Endothelial cell of umbilical vein (primary cell): ENCODE measurements at regions not wholly inside any gene's neighbourhood (a gene's known extent, or its start where the extent isn't known, plus 50 kb on each side); places are given as distances from the start of the nearest gene placed in this dataset.

Source experiments
- BruUV-seq: library from RNA; stranded (reverse); fragments of 400-500 nt; replicated peaks from 2 replicates; lab custom pipeline; 2021; lab: Mats Ljungman, UMichigan
- CTCF ChIA-PET: fragments of 300-600, 350-600 bp; sonication (Branson Sonifier 250); formaldehyde crosslinking; loops from one replicate; lab custom pipeline; 2021; ENCODE audit warnings: antibody characterized with exemption, inconsistent platforms; lab: Charles Lee
- POLR2A ChIA-PET: fragments of 300-600, 350-600 bp; sonication (Branson Sonifier 250); formaldehyde crosslinking; loops from one replicate; lab custom pipeline; 2021; ENCODE audit warnings: antibody characterized with exemption, inconsistent platforms; lab: Charles Lee
- DNase-seq: peaks from one replicate; pipeline ENCODE4 v3.0.0-alpha.2; 2011; ENCODE audit warnings: low read depth, low spot score
- FAIRE-seq: peaks from 2 replicates; lab custom pipeline; 2011; peaks lifted over from hg19 to GRCh38; lab: Jason Lieb, UNC
- H2AFZ ChIP-seq: 2 replicates; pipeline ENCODE4 v1.6.0; 2012; ENCODE audit warnings: low read depth, low read length, control low read depth, inconsistent platforms
- H3K27ac ChIP-seq: 2 replicates; pipeline ENCODE4 v1.5.1; 2011; ENCODE audit warnings: low read depth, mild to moderate bottlenecking, control low read depth, low read length, moderate library complexity; ENCODE audit not compliant: insufficient read depth
- H3K27me3 ChIP-seq, 2 experiments: 2 replicates each; pipeline versions ENCODE4 v1.6.0 to v1.6.1; 2011; ENCODE audit warnings: low read length in 2 of 2, mixed read lengths in 1 of 2; ENCODE audit not compliant: control insufficient read depth in 2 of 2, insufficient read depth in 2 of 2
- H3K36me3 ChIP-seq, 2 experiments: 2 replicates in 1 of 2; 3 replicates in 1 of 2; pipeline ENCODE4 v1.5.1; 2011; ENCODE audit warnings: low read length in 2 of 2, mild to moderate bottlenecking in 1 of 2, moderate library complexity in 1 of 2; ENCODE audit not compliant: control insufficient read depth in 2 of 2, insufficient read depth in 2 of 2; ENCODE audit errors: extremely low read depth in 1 of 2
- H3K4me1 ChIP-seq: 3 replicates; pipeline ENCODE4 v1.5.1; 2011; ENCODE audit warnings: mild to moderate bottlenecking, low read length; ENCODE audit not compliant: control insufficient read depth, insufficient read depth; ENCODE audit errors: extremely low read depth
- H3K4me2 ChIP-seq: 2 replicates; pipeline ENCODE4 v1.6.1; 2011; ENCODE audit warnings: low read length, control low read depth, mixed read lengths; ENCODE audit not compliant: insufficient read depth
- H3K4me3 ChIP-seq, 3 experiments: fragments of 200-600 bp in 1 of 3; sonication (generic), shearing (Covaris generic) in 1 of 3; replicated peaks in 1 of 3; 2 replicates each; pipeline ENCODE4 v1.5.1; 2011 to 2016; ENCODE audit warnings: control low read depth in 3 of 3, low read length in 3 of 3, mild to moderate bottlenecking in 2 of 3, inconsistent platforms in 1 of 3, low read depth in 1 of 3, moderate library complexity in 1 of 3; ENCODE audit not compliant: insufficient read depth in 1 of 3
- H3K79me2 ChIP-seq: 2 replicates; pipeline ENCODE4 v1.6.0; 2012; ENCODE audit warnings: low read length, inconsistent platforms; ENCODE audit not compliant: control insufficient read depth, insufficient read depth
- H3K9ac ChIP-seq: replicated peaks from 2 replicates; pipeline ENCODE3; 2011; ENCODE audit warnings: low read length, control low read depth; ENCODE audit not compliant: insufficient read depth; ENCODE audit errors: extremely low read depth
- H3K9me1 ChIP-seq: replicated peaks from 3 replicates; pipeline ENCODE4 v1.6.0; 2011; ENCODE audit warnings: mild to moderate bottlenecking, low read length; ENCODE audit not compliant: control insufficient read depth, insufficient read depth; ENCODE audit errors: extremely low read depth
- H3K9me3 ChIP-seq: replicated peaks from 2 replicates; pipeline ENCODE4 v1.5.1; 2012; ENCODE audit warnings: low read length, inconsistent platforms; ENCODE audit not compliant: control insufficient read depth, insufficient read depth
- H4K20me1 ChIP-seq: replicated peaks from 2 replicates; pipeline ENCODE3; 2011; ENCODE audit warnings: mild to moderate bottlenecking, low read length; ENCODE audit not compliant: control insufficient read depth, insufficient read depth; ENCODE audit errors: extremely low read depth
- CTCF ChIP-seq, 2 donors: IDR thresholded peaks; 1 replicate in 1 of 2; 2 replicates in 1 of 2; pipeline ENCODE4 v1.5.1; 2011; ENCODE audit warnings: low read length in 2 of 2, mild to moderate bottlenecking in 2 of 2, moderate library complexity in 2 of 2, control low read depth in 1 of 2, inconsistent platforms in 1 of 2, low read depth in 1 of 2; ENCODE audit not compliant: insufficient read depth in 1 of 2; ENCODE audit errors: extremely low read depth in 1 of 2
- EZH2 ChIP-seq: IDR thresholded peaks from 2 replicates; pipeline ENCODE4 v1.6.1; 2012; ENCODE audit warnings: borderline replicate concordance, low read depth, mild to moderate bottlenecking, moderate library complexity, low read length, inconsistent platforms; ENCODE audit not compliant: severe bottlenecking
- FOS ChIP-seq: IDR thresholded peaks from 2 replicates; pipeline ENCODE4 v1.6.1; 2011; ENCODE audit warnings: mild to moderate bottlenecking, low read length, moderate library complexity, borderline replicate concordance; ENCODE audit not compliant: insufficient read depth
- GATA2 ChIP-seq: IDR thresholded peaks from 2 replicates; pipeline ENCODE4 v1.7.0; 2011; ENCODE audit warnings: low read depth, mild to moderate bottlenecking, moderate library complexity, mixed read lengths, low read length; ENCODE audit not compliant: insufficient read length, insufficient read depth
- JUN ChIP-seq: IDR thresholded peaks from 2 replicates; pipeline ENCODE4 v1.6.1; 2011; ENCODE audit warnings: borderline replicate concordance, low read depth; ENCODE audit not compliant: insufficient read length, insufficient read depth
- MAX ChIP-seq: IDR thresholded peaks from 2 replicates; pipeline ENCODE4 v1.6.1; 2011; ENCODE audit not compliant: insufficient read depth, insufficient read length
- MYC ChIP-seq: IDR thresholded peaks from one replicate; pipeline ENCODE4 v1.6.1; 2011; ENCODE audit warnings: mild to moderate bottlenecking, low read depth, low read length
- POLR2A ChIP-seq: IDR thresholded peaks from 2 replicates; pipeline ENCODE4 v1.6.1; 2012; ENCODE audit warnings: low read depth, mild to moderate bottlenecking, control low read depth, low read length
- POLR2AphosphoS5 ChIP-seq: IDR thresholded peaks from 2 replicates; pipeline ENCODE4 v1.6.1; 2012; ENCODE audit warnings: low read depth, mild to moderate bottlenecking, control low read depth, low read length, moderate library complexity; ENCODE audit not compliant: insufficient read depth
- dilution Hi-C: fragments of 300-500 bp; cut with MboI; formaldehyde crosslinking; loops from one replicate; pipeline ENCODE4 v1.15.0; 2019; ENCODE audit warnings: low sequenced_read_pairs; ENCODE audit not compliant: extremely low pct_ligation_motif_present
- intact Hi-C: fragments of 100-400 bp; cut with micrococcal nuclease; formaldehyde crosslinking; loops from one replicate; pipeline ENCODE4 v1.10.0; 2022

GRCh38 chr2:120598416-120598815 lies 137.3 kb upstream of the GLI2 start:
- DNase-seq (no peak), FAIRE-seq (no peak)
- no peak overlapping the region for H3K9ac ChIP-seq
- TF ChIP-seq FOS (no peak), MYC (no peak), POLR2A (no peak), CTCF (IDR thresholded peaks at IDR 0.05; ENCODE audit: extremely low read depth in 1 of 2, insufficient read depth in 1 of 2, low read depth in 1 of 2, low read length in 2 of 2) (no peak), EZH2 (no peak), POLR2AphosphoS5 (no peak), GATA2 (no peak), MAX (no peak), JUN (no peak)
- no peaks in the 10 kb centered on the region for H3K27me3 ChIP-seq
- H3K36me3 ChIP-seq, result no peaks in the 10 kb centered on the region
- H3K9me3 ChIP-seq, result no peaks in the 10 kb centered on the region
- no peaks in the 10 kb centered on the region for H4K20me1 ChIP-seq
- dilution Hi-C loops, result no loop called here
- H3K4me3 ChIP-seq, result no peak overlapping the region
- ChIA-PET POLR2A (no interaction called here), CTCF (no interaction called here)
- no peak overlapping the region for H2AFZ ChIP-seq
- intact Hi-C loops, result no loop called here
- H3K27ac ChIP-seq, result no peak overlapping the region
- H3K79me2 ChIP-seq, result no peaks in the 10 kb centered on the region
- no peak overlapping the region for H3K4me2 ChIP-seq
- H3K9me1 ChIP-seq, result no peaks in the 10 kb centered on the region
- no TSS peak for BruUV-seq
- H3K4me1 ChIP-seq, result no peaks in the 10 kb centered on the region
